Astrocyte of the cerebellum (primary cell): ENCODE measurements at regions not wholly inside any gene's neighbourhood (a gene's known extent, or its start where the extent isn't known, plus 50 kb on each side); places are given as distances from the start of the nearest gene placed in this dataset.

ENCODE experiments used
- DNase-seq: peaks from one replicate; pipeline ENCODE4 v3.0.0-alpha.2; 2011; ENCODE audit warnings: low read depth
- H3K4me3 ChIP-seq: 2 replicates; pipeline ENCODE4 v1.5.1; 2011; ENCODE audit warnings: mild to moderate bottlenecking, low read depth, low read length, moderate library complexity
- in situ Hi-C: cut with HindIII; loops from 2 replicates; pipeline ENCODE4 v1.10.0; 2017; ENCODE audit warnings: low sequenced_read_pairs
- TF ChIP-seq, protein P1 (sequence below): IDR thresholded peaks from 2 replicates; pipeline ENCODE4 v1.5.1; 2012; ENCODE audit warnings: low read length, low read depth, moderate library complexity, mild to moderate bottlenecking; ENCODE audit errors: missing control alignments

DNA sequence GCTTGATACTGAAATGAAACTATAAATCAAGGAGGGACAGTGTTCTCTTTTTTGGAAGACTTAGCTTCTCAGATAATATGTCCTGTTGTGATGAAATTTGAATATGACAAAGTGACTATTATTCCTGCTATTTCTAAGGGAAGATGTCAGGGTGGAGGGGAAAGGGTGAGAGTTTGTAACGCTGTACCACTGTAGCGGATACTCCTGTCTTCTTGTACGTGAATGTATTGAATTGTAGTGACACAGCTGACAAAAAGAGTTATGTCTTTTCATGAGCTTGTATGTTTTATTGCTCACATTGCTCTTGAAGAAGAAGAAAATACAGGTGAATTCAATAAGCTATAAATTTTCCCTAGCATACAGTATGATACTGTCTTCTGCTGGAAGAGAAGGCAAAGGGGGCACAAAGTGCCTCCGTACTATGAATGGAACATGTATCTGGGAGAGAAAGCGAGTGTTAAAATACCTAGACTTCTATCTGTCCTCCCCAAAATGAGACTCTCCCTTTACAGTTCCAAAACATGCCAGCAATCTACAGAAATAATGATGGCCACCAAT, 538.5 kb upstream of the LRRC4C start:
- H3K4me3 ChIP-seq = no peak overlapping the region
- DNase-seq = no peak
- in situ Hi-C loops = no loop called here
- TF ChIP-seq, protein P1, sequence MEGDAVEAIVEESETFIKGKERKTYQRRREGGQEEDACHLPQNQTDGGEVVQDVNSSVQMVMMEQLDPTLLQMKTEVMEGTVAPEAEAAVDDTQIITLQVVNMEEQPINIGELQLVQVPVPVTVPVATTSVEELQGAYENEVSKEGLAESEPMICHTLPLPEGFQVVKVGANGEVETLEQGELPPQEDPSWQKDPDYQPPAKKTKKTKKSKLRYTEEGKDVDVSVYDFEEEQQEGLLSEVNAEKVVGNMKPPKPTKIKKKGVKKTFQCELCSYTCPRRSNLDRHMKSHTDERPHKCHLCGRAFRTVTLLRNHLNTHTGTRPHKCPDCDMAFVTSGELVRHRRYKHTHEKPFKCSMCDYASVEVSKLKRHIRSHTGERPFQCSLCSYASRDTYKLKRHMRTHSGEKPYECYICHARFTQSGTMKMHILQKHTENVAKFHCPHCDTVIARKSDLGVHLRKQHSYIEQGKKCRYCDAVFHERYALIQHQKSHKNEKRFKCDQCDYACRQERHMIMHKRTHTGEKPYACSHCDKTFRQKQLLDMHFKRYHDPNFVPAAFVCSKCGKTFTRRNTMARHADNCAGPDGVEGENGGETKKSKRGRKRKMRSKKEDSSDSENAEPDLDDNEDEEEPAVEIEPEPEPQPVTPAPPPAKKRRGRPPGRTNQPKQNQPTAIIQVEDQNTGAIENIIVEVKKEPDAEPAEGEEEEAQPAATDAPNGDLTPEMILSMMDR = no peak

DNA sequence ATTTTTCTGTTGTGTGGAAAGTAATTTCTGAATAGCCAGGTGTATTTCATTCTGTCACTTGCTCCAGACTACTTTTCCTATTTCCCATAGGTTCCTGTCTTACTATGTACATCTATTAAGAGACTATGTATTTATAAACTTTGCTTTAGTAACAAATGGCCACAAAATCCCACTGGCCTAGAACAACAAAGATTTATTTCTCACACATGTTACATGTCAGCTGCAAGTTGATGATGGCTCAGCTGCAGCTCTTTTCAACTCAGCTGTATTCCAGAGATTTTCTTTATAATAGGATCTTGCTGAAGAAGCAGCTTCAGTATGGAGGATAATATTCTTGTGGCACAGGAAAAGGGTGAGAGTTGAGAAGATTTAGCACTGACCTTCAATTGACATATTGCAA, 539.6 kb upstream of the LRRC4C start:
- in situ Hi-C loops = no loop called here
- TF ChIP-seq, protein P1 = no peak
- DNase-seq = no peak
- no peak overlapping the region for H3K4me3 ChIP-seq

- no peak for DNase-seq
- no peak overlapping the region for H3K4me3 ChIP-seq
- TF ChIP-seq, protein P1 = no peak
- in situ Hi-C loops = no loop called here
Observed at GRCh38 chr11:42003801-42004200, 544.3 kb upstream of the LRRC4C start.

GRCh38 chr11:42006766-42007165, 547.3 kb upstream of the LRRC4C start:
- no peak for DNase-seq
- TF ChIP-seq, protein P1 = no peak
- in situ Hi-C loops = no loop called here
- H3K4me3 ChIP-seq = no peak overlapping the region

- in situ Hi-C loops = no loop called here
- H3K4me3 ChIP-seq = no peak overlapping the region
- TF ChIP-seq, protein P1 = no peak
- no peak for DNase-seq
Observed at GRCh38 chr11:42012271-42012670, 552.8 kb upstream of the LRRC4C start.

DNA sequence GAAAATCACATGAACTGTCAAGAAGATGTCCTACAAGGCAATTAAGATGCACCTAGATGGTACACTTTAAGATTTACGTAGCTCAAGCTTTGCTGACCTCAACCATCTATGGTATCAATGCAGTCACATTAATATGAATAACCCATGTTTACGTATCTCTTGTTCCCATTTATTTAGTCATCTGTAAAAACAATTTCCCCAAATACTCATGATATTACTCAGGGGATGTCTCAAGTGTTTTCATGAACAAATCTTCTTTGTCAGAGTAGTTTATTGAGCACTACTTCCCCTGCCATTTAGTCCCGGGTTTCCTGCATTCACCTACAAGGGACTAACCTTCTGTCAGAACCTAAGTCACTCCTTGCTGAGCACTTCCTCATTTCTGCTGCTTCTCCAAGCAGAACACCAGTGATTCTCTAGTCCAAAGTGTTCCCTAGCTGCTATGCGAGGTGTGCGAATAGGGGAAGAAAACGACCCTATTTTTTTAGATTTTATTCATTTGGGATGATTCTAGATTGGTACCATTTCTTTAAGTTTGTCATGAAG, 554.3 kb upstream of the LRRC4C start:
- TF ChIP-seq, protein P1 = no peak
- no peak overlapping the region for H3K4me3 ChIP-seq
- no peak for DNase-seq
- in situ Hi-C loops = no loop called here

DNA sequence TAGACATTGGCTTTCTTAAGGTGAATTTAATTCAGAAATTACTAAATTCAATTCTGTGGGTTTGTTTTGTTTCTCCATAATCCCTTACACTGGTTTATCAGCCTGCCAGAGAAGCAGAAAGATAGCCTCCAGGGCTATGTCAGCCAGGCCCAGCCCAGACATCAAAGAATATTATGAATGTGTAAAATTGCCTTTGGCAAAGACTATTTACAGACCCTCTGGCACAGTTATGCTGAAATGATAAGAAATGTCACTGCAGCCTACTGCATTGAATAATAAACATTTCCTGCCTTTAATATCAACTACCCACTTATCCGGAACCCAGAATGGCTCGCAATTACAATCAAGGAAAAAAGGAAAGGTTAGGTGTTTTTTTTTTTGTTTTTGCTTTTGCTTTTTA, 562.5 kb upstream of the LRRC4C start:
- TF ChIP-seq, protein P1 = no peak
- no peak overlapping the region for H3K4me3 ChIP-seq
- in situ Hi-C loops = no loop called here
- DNase-seq = no peak
